CD4-positive, alpha-beta T cell (primary cell): ENCODE measurements at regions not wholly inside any gene's neighbourhood (a gene's known extent, or its start where the extent isn't known, plus 50 kb on each side); places are given as distances from the start of the nearest gene placed in this dataset.

Experiments used
- ATAC-seq: fragments of 200-7000 bp; cut with Tn5 transposase; one replicate; pipeline ENCODE4 v1.10.0; 2022; ENCODE audit warnings: mild to moderate bottlenecking; ENCODE audit not compliant: poor library complexity
- CTCF ChIA-PET: fragments of 350-600 bp; sonication (Branson Sonifier 250); formaldehyde crosslinking; loops from one replicate; lab custom pipeline; 2021; ENCODE audit warnings: antibody characterized with exemption, inconsistent platforms; lab: Charles Lee
- POLR2A ChIA-PET: fragments of 350-600 bp; sonication (Branson Sonifier 250); formaldehyde crosslinking; loops from one replicate; lab custom pipeline; 2021; ENCODE audit warnings: antibody characterized with exemption, inconsistent platforms; lab: Charles Lee
- DNase-seq, 14 experiments: peaks; one replicate each; pipeline ENCODE4 v3.0.0-alpha.2; 2013 to 2020; ENCODE audit warnings: mixed read lengths in 2 of 14
- H3K27ac ChIP-seq, 2 donors: one replicate each; pipeline versions ENCODE4 v1.5.1 to v1.7.0; 2013; ENCODE audit warnings: low read length in 2 of 2, low read depth in 1 of 2, mild to moderate bottlenecking in 1 of 2
- H3K27me3 ChIP-seq, 2 experiments: 1 replicate in 1 of 2; 2 replicates in 1 of 2; pipeline versions ENCODE4 v1.6.1 to v1.7.0; 2013; ENCODE audit warnings: low read length in 2 of 2, control low read depth in 1 of 2, mild to moderate bottlenecking in 1 of 2, moderate library complexity in 1 of 2; ENCODE audit not compliant: insufficient read depth in 2 of 2, control insufficient read depth in 1 of 2
- H3K36me3 ChIP-seq: one replicate; pipeline ENCODE4 v1.6.1; 2013; ENCODE audit warnings: low read length, control low read depth; ENCODE audit not compliant: insufficient read depth
- H3K4me1 ChIP-seq: one replicate; pipeline ENCODE4 v1.6.1; 2013; ENCODE audit warnings: low read length, control low read depth; ENCODE audit not compliant: insufficient read depth
- H3K4me3 ChIP-seq: one replicate; pipeline ENCODE4 v1.5.1; 2013; ENCODE audit warnings: mild to moderate bottlenecking, low read length, moderate library complexity
- H3K9me3 ChIP-seq, 2 experiments: 1 replicate in 1 of 2; 2 replicates in 1 of 2; pipeline versions ENCODE4 v1.6.1 to v1.7.0; 2013; ENCODE audit warnings: low read length in 2 of 2, mild to moderate bottlenecking in 2 of 2, control low read depth in 1 of 2, moderate library complexity in 1 of 2; ENCODE audit not compliant: control insufficient read depth in 1 of 2, insufficient read depth in 1 of 2
- H3K27ac Mint-ChIP-seq: one replicate; pipeline ENCODE4 v1.8.0; 2020; ENCODE audit warnings: mixed read lengths
- H3K27me3 Mint-ChIP-seq: one replicate; pipeline ENCODE4 v1.8.0; 2021; ENCODE audit warnings: mixed read lengths
- H3K36me3 Mint-ChIP-seq: one replicate; pipeline ENCODE4 v1.8.0; 2021; ENCODE audit warnings: low read depth, mixed read lengths
- H3K4me1 Mint-ChIP-seq: one replicate; pipeline ENCODE4 v1.8.0; 2021; ENCODE audit warnings: low read depth, mixed read lengths
- H3K4me3 Mint-ChIP-seq: one replicate; pipeline ENCODE4 v1.8.0; 2020; ENCODE audit warnings: mild to moderate bottlenecking, mixed read lengths
- H3K9me3 Mint-ChIP-seq: one replicate; pipeline ENCODE4 v1.8.0; 2020; ENCODE audit warnings: mixed read lengths
- CTCF ChIP-seq: fragments of 200-600 bp; IDR thresholded peaks from one replicate; pipeline ENCODE4 v1.8.0; 2022; ENCODE audit warnings: antibody characterized with exemption, mild to moderate bottlenecking
- intact Hi-C, 2 experiments: fragments of 100-400 bp; cut with DNase I in 1 of 2; cut with micrococcal nuclease in 1 of 2; formaldehyde crosslinking; loops; one replicate each; pipeline versions ENCODE4 v1.15.1 to v1.9.0; 2023 to 2025; cut with DNase I, micrococcal nuclease

GRCh38 chr17:22253007-22253406 lies 560.7 kb downstream of the KCNJ18 start:
- Mint-ChIP-seq H3K27me3 (no peaks in the 10 kb centered on the region), H3K36me3 (no peaks in the 10 kb centered on the region), H3K27ac (no peak overlapping the region), H3K9me3 (peaks cover 6% of the 10 kb centered on the region), H3K4me3 (no peak overlapping the region), H3K4me1 (no peaks in the 10 kb centered on the region)
- ATAC-seq (no peak), DNase-seq (no peak)
- ChIA-PET CTCF (no interaction called here), POLR2A (no interaction called here)
- H3K4me1 ChIP-seq, result no peaks in the 10 kb centered on the region
- intact Hi-C loops, result no loop called here
- H3K4me3 ChIP-seq, result no peak overlapping the region
- H3K9me3 ChIP-seq, result peaks cover 0 to 7% of the 10 kb centered on the region in 2 experiments
- no peak overlapping the region for H3K27ac ChIP-seq
- no peaks in the 10 kb centered on the region for H3K36me3 ChIP-seq
- no peak for TF ChIP-seq CTCF
- H3K27me3 ChIP-seq, result no peaks in the 10 kb centered on the region

- Histone ChIP-seq H3K27ac (no peak overlapping the region), H3K36me3 (no peaks in the 10 kb centered on the region), H3K4me3 (no peak overlapping the region), H3K27me3 (no peaks in the 10 kb centered on the region), H3K4me1 (no peaks in the 10 kb centered on the region), H3K9me3 (peaks cover 0 to 39% of the 10 kb centered on the region in 2 experiments)
- ChIA-PET POLR2A (no interaction called here), CTCF (no interaction called here)
- DNase-seq, result no peak
- no peak for ATAC-seq
- intact Hi-C loops, result no loop called here
- Mint-ChIP-seq H3K4me1 (no peaks in the 10 kb centered on the region), H3K36me3 (no peaks in the 10 kb centered on the region), H3K9me3 (no peaks in the 10 kb centered on the region), H3K4me3 (no peak overlapping the region), H3K27me3 (no peaks in the 10 kb centered on the region), H3K27ac (no peak overlapping the region)
- no peak for TF ChIP-seq CTCF
Observed at GRCh38 chr17:22265807-22266206, 573.5 kb downstream of the KCNJ18 start.

GRCh38 chr17:22266231-22266630 lies 573.9 kb downstream of the KCNJ18 start:
- no peaks in the 10 kb centered on the region for H3K36me3 ChIP-seq
- ATAC-seq (no peak), DNase-seq (no peak)
- ChIA-PET CTCF (no interaction called here), POLR2A (no interaction called here)
- TF ChIP-seq CTCF, result no peak
- H3K27me3 ChIP-seq, result no peaks in the 10 kb centered on the region
- Mint-ChIP-seq H3K9me3 (no peaks in the 10 kb centered on the region), H3K36me3 (no peaks in the 10 kb centered on the region), H3K27me3 (no peaks in the 10 kb centered on the region), H3K4me1 (no peaks in the 10 kb centered on the region), H3K4me3 (no peak overlapping the region), H3K27ac (no peak overlapping the region)
- intact Hi-C loops, result no loop called here
- no peak overlapping the region for H3K4me3 ChIP-seq
- H3K4me1 ChIP-seq, result no peaks in the 10 kb centered on the region
- H3K9me3 ChIP-seq, result peaks cover 0 to 42% of the 10 kb centered on the region in 2 experiments
- no peak overlapping the region for H3K27ac ChIP-seq
